ENCODE measurements at regions not wholly inside any gene's neighbourhood (a gene's known extent, or its start where the extent isn't known, plus 50 kb on each side); places are given as distances from the start of the nearest gene placed in this dataset.

- TF ChIP-seq EZH2 (IDR thresholded peaks at IDR 0.05; ENCODE audit: low read length, missing control alignments) (no peak), CTCF (conservative IDR thresholded peaks at IDR 0.05 in 1 of 2, IDR thresholded peaks at IDR 0.05 in 1 of 2; ENCODE audit: low read depth in 1 of 2, low read length in 2 of 2) (no peak)
- no peak for DNase-seq (ENCODE audit: low read depth in 2 of 2)
- H3K4me1 ChIP-seq (ENCODE audit: control insufficient read depth, extremely low read depth, insufficient read depth, low read length), result no peaks in the 10 kb centered on the region
- no peaks in the 10 kb centered on the region for H3K36me3 ChIP-seq (ENCODE audit: control insufficient read depth, insufficient read depth, low read length)
- no peak overlapping the region for H3K27ac ChIP-seq (ENCODE audit: insufficient read depth, low read length)
- H3K27me3 ChIP-seq (ENCODE audit: control insufficient read depth, insufficient read depth, low read length), result no peaks in the 10 kb centered on the region
- H2AFZ ChIP-seq (ENCODE audit: low read length), result no peak overlapping the region
- H4K20me1 ChIP-seq (ENCODE audit: control insufficient read depth, extremely low read depth, insufficient read depth, low read length), result no peaks in the 10 kb centered on the region
- H3K4me2 ChIP-seq (ENCODE audit: extremely low read depth, insufficient read depth, low read length), result no peak overlapping the region
- no peaks in the 10 kb centered on the region for H3K9me3 ChIP-seq (ENCODE audit: control insufficient read depth, insufficient read depth, low read depth, low read length)
- H3K79me2 ChIP-seq (ENCODE audit: control insufficient read depth, insufficient read depth, low read length), result no peaks in the 10 kb centered on the region
- H3K9ac ChIP-seq (ENCODE audit: insufficient read depth, low read length), result no peak overlapping the region
- no peak overlapping the region for H3K4me3 ChIP-seq (replicated peaks in 1 of 4; ENCODE audit: control extremely low read depth in 1 of 4, insufficient read depth in 1 of 4, low read depth in 3 of 4, low read length in 4 of 4)
These were observed 448.5 kb downstream of the MEI4 start for GRCh38 chr6:78101387-78101786.

- Histone ChIP-seq H3K9me3 (ENCODE audit: control insufficient read depth, insufficient read depth, low read depth, low read length) (no peaks in the 10 kb centered on the region), H3K27ac (ENCODE audit: insufficient read depth, low read length) (no peak overlapping the region), H3K36me3 (ENCODE audit: control insufficient read depth, insufficient read depth, low read length) (no peaks in the 10 kb centered on the region), H3K27me3 (ENCODE audit: control insufficient read depth, insufficient read depth, low read length) (no peaks in the 10 kb centered on the region), H3K9ac (ENCODE audit: insufficient read depth, low read length) (no peak overlapping the region), H3K4me2 (ENCODE audit: extremely low read depth, insufficient read depth, low read length) (no peak overlapping the region), H4K20me1 (ENCODE audit: control insufficient read depth, extremely low read depth, insufficient read depth, low read length) (no peaks in the 10 kb centered on the region), H3K79me2 (ENCODE audit: control insufficient read depth, insufficient read depth, low read length) (no peaks in the 10 kb centered on the region), H2AFZ (ENCODE audit: low read length) (no peak overlapping the region), H3K4me1 (ENCODE audit: control insufficient read depth, extremely low read depth, insufficient read depth, low read length) (no peaks in the 10 kb centered on the region), H3K4me3 (replicated peaks in 1 of 4; ENCODE audit: control extremely low read depth in 1 of 4, insufficient read depth in 1 of 4, low read depth in 3 of 4, low read length in 4 of 4) (no peak overlapping the region)
- DNase-seq (ENCODE audit: low read depth in 2 of 2), result no peak
- TF ChIP-seq EZH2 (IDR thresholded peaks at IDR 0.05; ENCODE audit: low read length, missing control alignments) (no peak), CTCF (conservative IDR thresholded peaks at IDR 0.05 in 1 of 2, IDR thresholded peaks at IDR 0.05 in 1 of 2; ENCODE audit: low read depth in 1 of 2, low read length in 2 of 2) (no peak)
These were observed 457.8 kb downstream of the MEI4 start for GRCh38 chr6:78110641-78111040.

GRCh38 chr6:78117966-78118365 is 465.1 kb downstream of the MEI4 start:
- H3K27me3 ChIP-seq (ENCODE audit: control insufficient read depth, insufficient read depth, low read length), result no peaks in the 10 kb centered on the region
- H3K79me2 ChIP-seq (ENCODE audit: control insufficient read depth, insufficient read depth, low read length), result no peaks in the 10 kb centered on the region
- no peaks in the 10 kb centered on the region for H3K9me3 ChIP-seq (ENCODE audit: control insufficient read depth, insufficient read depth, low read depth, low read length)
- no peak overlapping the region for H2AFZ ChIP-seq (ENCODE audit: low read length)
- TF ChIP-seq CTCF (conservative IDR thresholded peaks at IDR 0.05 in 1 of 2, IDR thresholded peaks at IDR 0.05 in 1 of 2; ENCODE audit: low read depth in 1 of 2, low read length in 2 of 2) (no peak), EZH2 (IDR thresholded peaks at IDR 0.05; ENCODE audit: low read length, missing control alignments) (no peak)
- no peaks in the 10 kb centered on the region for H3K36me3 ChIP-seq (ENCODE audit: control insufficient read depth, insufficient read depth, low read length)
- H3K4me1 ChIP-seq (ENCODE audit: control insufficient read depth, extremely low read depth, insufficient read depth, low read length), result no peaks in the 10 kb centered on the region
- no peak overlapping the region for H3K4me2 ChIP-seq (ENCODE audit: extremely low read depth, insufficient read depth, low read length)
- H3K4me3 ChIP-seq (replicated peaks in 1 of 4; ENCODE audit: control extremely low read depth in 1 of 4, insufficient read depth in 1 of 4, low read depth in 3 of 4, low read length in 4 of 4), result no peak overlapping the region
- no peaks in the 10 kb centered on the region for H4K20me1 ChIP-seq (ENCODE audit: control insufficient read depth, extremely low read depth, insufficient read depth, low read length)
- DNase-seq (ENCODE audit: low read depth in 2 of 2), result no peak
- no peak overlapping the region for H3K27ac ChIP-seq (ENCODE audit: insufficient read depth, low read length)
- no peak overlapping the region for H3K9ac ChIP-seq (ENCODE audit: insufficient read depth, low read length)

All from fibroblast of lung (primary cell).